KMS-11 (cell line): ENCODE measurements at regions not wholly inside any gene's neighbourhood (a gene's known extent, or its start where the extent isn't known, plus 50 kb on each side); places are given as distances from the start of the nearest gene placed in this dataset.
"Not testable (repeated sequence)": the region's sequence is repeated elsewhere in the genome, so short reads cannot be mapped to it uniquely, and the experiment has no call there.

Source experiments
- H2AFZ ChIP-seq: fragments of 200-600 bp; sonication (generic); 2 replicates; pipeline ENCODE4 v1.6.1; 2016; ENCODE audit warnings: antibody characterized with exemption, mixed run types, low read depth
- H3K27ac ChIP-seq: fragments of 200-600 bp; sonication (generic); 2 replicates; pipeline ENCODE4 v1.6.1; 2016; ENCODE audit warnings: mild to moderate bottlenecking, mixed run types
- H3K27me3 ChIP-seq: fragments of 200-600 bp; sonication (generic); 2 replicates; pipeline ENCODE4 v1.6.1; 2017; ENCODE audit warnings: mild to moderate bottlenecking, low read depth, mixed run types, moderate library complexity; ENCODE audit not compliant: insufficient read depth
- H3K36me3 ChIP-seq: fragments of 200-600 bp; sonication (generic); 2 replicates; pipeline ENCODE4 v1.6.1; 2017; ENCODE audit warnings: mild to moderate bottlenecking, mixed run types; ENCODE audit not compliant: insufficient read depth
- H3K4me1 ChIP-seq: fragments of 200-600 bp; sonication (generic); 2 replicates; pipeline ENCODE4 v1.6.1; 2016; ENCODE audit warnings: mild to moderate bottlenecking, low read depth, mixed run types; ENCODE audit not compliant: poor library complexity, severe bottlenecking
- H3K4me2 ChIP-seq: fragments of 200-600 bp; sonication (generic); 2 replicates; pipeline ENCODE4 v1.7.0; 2016; ENCODE audit warnings: mild to moderate bottlenecking, mixed run types
- H3K4me3 ChIP-seq: fragments of 200-600 bp; sonication (generic); IDR thresholded peaks from 2 replicates; pipeline ENCODE4 v1.6.1; 2017; ENCODE audit warnings: low read depth, low read length, mixed read lengths; ENCODE audit not compliant: insufficient read depth
- H3K79me2 ChIP-seq: fragments of 200-600 bp; sonication (generic); 2 replicates; pipeline ENCODE4 v1.6.1; 2016; ENCODE audit warnings: low read depth, mixed run types; ENCODE audit not compliant: insufficient read depth
- H3K9ac ChIP-seq: fragments of 200-600 bp; sonication (generic); 2 replicates; pipeline ENCODE4 v1.6.1; 2016; ENCODE audit warnings: mild to moderate bottlenecking, mixed run types
- H4K20me1 ChIP-seq: fragments of 200-600 bp; sonication (generic); 2 replicates; pipeline ENCODE4 v1.6.1; 2016; ENCODE audit warnings: mild to moderate bottlenecking, mixed run types; ENCODE audit not compliant: insufficient read depth
- CTCF ChIP-seq: fragments of 200-600 bp; sonication (generic); conservative IDR thresholded peaks from 2 replicates; pipeline ENCODE4 v1.6.1; 2017; ENCODE audit warnings: low read depth, mild to moderate bottlenecking, antibody characterized with exemption, low read length, moderate library complexity, mixed read lengths

- Histone ChIP-seq H2AFZ (no peak overlapping the region), H3K27ac (no peak overlapping the region), H3K4me2 (no peak overlapping the region), H3K4me3 (no peak overlapping the region), H3K27me3 (no peaks in the 10 kb centered on the region), H3K9ac (no peak overlapping the region), H3K79me2 (no peaks in the 10 kb centered on the region), H3K4me1 (no peaks in the 10 kb centered on the region), H4K20me1 (no peaks in the 10 kb centered on the region), H3K36me3 (no peaks in the 10 kb centered on the region)
- TF ChIP-seq CTCF = no peak
Observed at GRCh38 chr2:66156171-66156570, 278.8 kb upstream of the MEIS1 start.

GRCh38 chr2:66153941-66154340 is 281.0 kb upstream of the MEIS1 start:
- Histone ChIP-seq H3K79me2 (no peaks in the 10 kb centered on the region), H3K27ac (no peak overlapping the region), H3K4me3 (no peak overlapping the region), H3K4me1 (no peaks in the 10 kb centered on the region), H2AFZ (no peak overlapping the region), H4K20me1 (no peaks in the 10 kb centered on the region), H3K4me2 (no peak overlapping the region), H3K36me3 (no peaks in the 10 kb centered on the region), H3K27me3 (no peaks in the 10 kb centered on the region), H3K9ac (no peak overlapping the region)
- no peak for TF ChIP-seq CTCF

GRCh38 chr2:66145490-66145889 is 289.4 kb upstream of the MEIS1 start:
- no peaks in the 10 kb centered on the region for H3K36me3 ChIP-seq
- no peaks in the 10 kb centered on the region for H3K79me2 ChIP-seq
- TF ChIP-seq CTCF = no peak
- H3K4me2 ChIP-seq = no peak overlapping the region
- no peak overlapping the region for H3K9ac ChIP-seq
- H3K27me3 ChIP-seq = no peaks in the 10 kb centered on the region
- H2AFZ ChIP-seq = no peak overlapping the region
- no peaks in the 10 kb centered on the region for H3K4me1 ChIP-seq
- no peak overlapping the region for H3K4me3 ChIP-seq
- H4K20me1 ChIP-seq = no peaks in the 10 kb centered on the region
- H3K27ac ChIP-seq = no peak overlapping the region

GRCh38 chr2:66144324-66144723 is 290.6 kb upstream of the MEIS1 start:
- not testable (repeated sequence) for H3K79me2 ChIP-seq

GRCh38 chr2:66137606-66138130 is 297.3 kb upstream of the MEIS1 start:
- no peak for TF ChIP-seq CTCF
- H3K4me3 ChIP-seq = no peak overlapping the region
- no peak overlapping the region for H2AFZ ChIP-seq
- H3K4me1 ChIP-seq = no peaks in the 10 kb centered on the region
- H4K20me1 ChIP-seq = no peaks in the 10 kb centered on the region
- no peaks in the 10 kb centered on the region for H3K79me2 ChIP-seq
- H3K9ac ChIP-seq = no peak overlapping the region
- no peaks in the 10 kb centered on the region for H3K27me3 ChIP-seq
- no peak overlapping the region for H3K4me2 ChIP-seq
- no peak overlapping the region for H3K27ac ChIP-seq
- H3K36me3 ChIP-seq = no peaks in the 10 kb centered on the region

More at GRCh38 chr2:66144324-66144723, 290.6 kb upstream of the MEIS1 start:
- not testable (repeated sequence) for H3K4me1 ChIP-seq, H4K20me1 ChIP-seq, H3K27me3 ChIP-seq, H3K4me2 ChIP-seq, H3K9ac ChIP-seq, H3K4me3 ChIP-seq, H2AFZ ChIP-seq, H3K36me3 ChIP-seq, H3K27ac ChIP-seq
